ENCODE measurements at regions not wholly inside any gene's neighbourhood (a gene's known extent, or its start where the extent isn't known, plus 50 kb on each side); places are given as distances from the start of the nearest gene placed in this dataset.

DNA sequence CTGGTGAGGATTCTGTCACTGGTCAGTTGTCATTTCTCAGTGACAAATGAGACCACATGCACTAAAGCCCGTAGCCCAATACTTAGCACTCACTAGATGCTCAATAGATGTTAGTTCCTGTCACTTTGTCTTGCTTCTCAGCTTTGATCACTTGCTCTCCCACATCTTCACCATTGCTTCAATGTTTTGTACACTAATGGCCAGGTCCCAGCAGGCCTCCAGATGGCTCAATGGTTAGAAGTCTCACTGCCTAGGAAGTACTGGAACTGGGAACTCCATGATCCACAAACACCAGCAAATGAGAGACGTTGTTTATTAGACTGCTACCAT lies 502.8 kb upstream of the JARID2 start:
- TF ChIP-seq, protein P1, sequence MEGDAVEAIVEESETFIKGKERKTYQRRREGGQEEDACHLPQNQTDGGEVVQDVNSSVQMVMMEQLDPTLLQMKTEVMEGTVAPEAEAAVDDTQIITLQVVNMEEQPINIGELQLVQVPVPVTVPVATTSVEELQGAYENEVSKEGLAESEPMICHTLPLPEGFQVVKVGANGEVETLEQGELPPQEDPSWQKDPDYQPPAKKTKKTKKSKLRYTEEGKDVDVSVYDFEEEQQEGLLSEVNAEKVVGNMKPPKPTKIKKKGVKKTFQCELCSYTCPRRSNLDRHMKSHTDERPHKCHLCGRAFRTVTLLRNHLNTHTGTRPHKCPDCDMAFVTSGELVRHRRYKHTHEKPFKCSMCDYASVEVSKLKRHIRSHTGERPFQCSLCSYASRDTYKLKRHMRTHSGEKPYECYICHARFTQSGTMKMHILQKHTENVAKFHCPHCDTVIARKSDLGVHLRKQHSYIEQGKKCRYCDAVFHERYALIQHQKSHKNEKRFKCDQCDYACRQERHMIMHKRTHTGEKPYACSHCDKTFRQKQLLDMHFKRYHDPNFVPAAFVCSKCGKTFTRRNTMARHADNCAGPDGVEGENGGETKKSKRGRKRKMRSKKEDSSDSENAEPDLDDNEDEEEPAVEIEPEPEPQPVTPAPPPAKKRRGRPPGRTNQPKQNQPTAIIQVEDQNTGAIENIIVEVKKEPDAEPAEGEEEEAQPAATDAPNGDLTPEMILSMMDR (IDR thresholded peaks at IDR 0.05): no peak
- TF ChIP-seq POLR2A (IDR thresholded peaks at IDR 0.05): no peak
